ENCODE measurements at regions not wholly inside any gene's neighbourhood (a gene's known extent, or its start where the extent isn't known, plus 50 kb on each side); places are given as distances from the start of the nearest gene placed in this dataset.

GRCh38 chr2:172249334-172249733 is 146.6 kb upstream of the DLX2 start:
- TF ChIP-seq POLR2A (IDR thresholded peaks at IDR 0.05; ENCODE audit: control extremely low read depth in 1 of 2, low read depth in 2 of 2, low read length in 2 of 2) (no peak), ZNF274 (IDR thresholded peaks at IDR 0.05; ENCODE audit: borderline replicate concordance, extremely low read depth, low read length) (no peak), BCL11A (IDR thresholded peaks at IDR 0.05; ENCODE audit: low read depth in 2 of 2, low read length in 2 of 2) (no peak), PHF8 (conservative IDR thresholded peaks at IDR 0.05; ENCODE audit: low read depth, low read length) (no peak), BRCA1 (IDR thresholded peaks at IDR 0.05; ENCODE audit: low read depth, low read length) (no peak), YY1 (IDR thresholded peaks at IDR 0.05; ENCODE audit: low read depth, low read length) (no peak), CTCF (IDR thresholded peaks at IDR 0.05; ENCODE audit: control extremely low read depth in 1 of 3, insufficient read depth in 1 of 3, low read depth in 1 of 3, low read length in 3 of 3) (no peak), CREB1 (IDR thresholded peaks at IDR 0.05) (no peak), EGR1 (IDR thresholded peaks at IDR 0.05; ENCODE audit: borderline replicate concordance, low read depth, low read length) (no peak), NRF1 (IDR thresholded peaks at IDR 0.05; ENCODE audit: low read depth, low read length) (no peak), HDAC2 (IDR thresholded peaks at IDR 0.05; ENCODE audit: borderline replicate concordance in 1 of 2, low read depth in 2 of 2, low read length in 2 of 2) (no peak), EP300 (IDR thresholded peaks at IDR 0.05; ENCODE audit: borderline replicate concordance in 1 of 2, low read depth in 2 of 2, low read length in 2 of 2) (no peak), RAD21 (IDR thresholded peaks at IDR 0.05 in 1 of 2, conservative IDR thresholded peaks at IDR 0.05 in 1 of 2; ENCODE audit: low read depth in 2 of 2, low read length in 2 of 2) (no peak), CHD2 (IDR thresholded peaks at IDR 0.05; ENCODE audit: low read length) (no peak)
